ENCODE measurements at regions not wholly inside any gene's neighbourhood (a gene's known extent, or its start where the extent isn't known, plus 50 kb on each side); places are given as distances from the start of the nearest gene placed in this dataset.

GRCh38 chr13:21966014-21966413 is 295.1 kb downstream of the FGF9 start:
- Histone ChIP-seq H3K27ac (ENCODE audit: insufficient read depth, low read depth, low read length) (no peak overlapping the region), H3K9me3 (replicated peaks; ENCODE audit: control insufficient read depth, insufficient read depth, low read length) (peaks cover 11% of the 10 kb centered on the region), H3K9ac (replicated peaks; ENCODE audit: extremely low read depth, insufficient read depth, low read length) (no peak overlapping the region), H3K9me1 (replicated peaks; ENCODE audit: control insufficient read depth, extremely low read depth, insufficient read depth, low read length) (no peaks in the 10 kb centered on the region), H3K79me2 (ENCODE audit: control insufficient read depth, insufficient read depth, low read length) (no peaks in the 10 kb centered on the region), H3K4me2 (ENCODE audit: insufficient read depth, low read length) (no peak overlapping the region), H2AFZ (ENCODE audit: low read depth, low read length) (no peak overlapping the region), H3K4me1 (ENCODE audit: control insufficient read depth, extremely low read depth, insufficient read depth, low read length) (no peaks in the 10 kb centered on the region), H3K27me3 (ENCODE audit: control insufficient read depth in 2 of 2, insufficient read depth in 2 of 2, low read length in 2 of 2) (no peaks in the 10 kb centered on the region), H3K36me3 (ENCODE audit: control insufficient read depth in 2 of 2, extremely low read depth in 1 of 2, insufficient read depth in 2 of 2, low read length in 2 of 2) (no peaks in the 10 kb centered on the region), H4K20me1 (replicated peaks; ENCODE audit: control insufficient read depth, extremely low read depth, insufficient read depth, low read length) (no peaks in the 10 kb centered on the region), H3K4me3 (replicated peaks in 1 of 3; ENCODE audit: insufficient read depth in 1 of 3, low read depth in 1 of 3, low read length in 3 of 3) (no peak overlapping the region)
- POLR2A ChIA-PET = no interaction called here
- TF ChIP-seq EZH2 (IDR thresholded peaks at IDR 0.05; ENCODE audit: borderline replicate concordance, low read depth, low read length, severe bottlenecking) (no peak), GATA2 (IDR thresholded peaks at IDR 0.05; ENCODE audit: insufficient read depth, insufficient read length, low read depth, low read length) (no peak), FOS (IDR thresholded peaks at IDR 0.05; ENCODE audit: borderline replicate concordance, insufficient read depth, low read length) (no peak), MAX (IDR thresholded peaks at IDR 0.05; ENCODE audit: insufficient read depth, insufficient read length) (no peak), MYC (IDR thresholded peaks at IDR 0.05; ENCODE audit: low read depth, low read length) (no peak), JUN (IDR thresholded peaks at IDR 0.05; ENCODE audit: borderline replicate concordance, insufficient read depth, insufficient read length, low read depth) (no peak), POLR2AphosphoS5 (IDR thresholded peaks at IDR 0.05; ENCODE audit: insufficient read depth, low read depth, low read length) (no peak), CTCF (IDR thresholded peaks at IDR 0.05; ENCODE audit: extremely low read depth in 1 of 2, insufficient read depth in 1 of 2, low read depth in 1 of 2, low read length in 2 of 2) (no peak), POLR2A (IDR thresholded peaks at IDR 0.05; ENCODE audit: low read depth, low read length) (no peak)
- intact Hi-C loops (cut with micrococcal nuclease) = no loop called here
- CTCF ChIA-PET = no interaction called here
- dilution Hi-C loops (cut with MboI; ENCODE audit: extremely low pct_ligation_motif_present, low sequenced_read_pairs) = no loop called here
- DNase-seq (ENCODE audit: low read depth, low spot score) (no peak), FAIRE-seq (no peak)
- BruUV-seq (replicated peaks) = no TSS peak

All from endothelial cell of umbilical vein (primary cell).